Neural cell (in vitro differentiated cells): ENCODE measurements at regions not wholly inside any gene's neighbourhood (a gene's known extent, or its start where the extent isn't known, plus 50 kb on each side); places are given as distances from the start of the nearest gene placed in this dataset.

Source experiments
- EZH2 ChIP-seq: fragments of 200-600, 300-800 bp; shearing (Covaris generic), sonication (generic); IDR thresholded peaks from 2 replicates; pipeline ENCODE4 v1.6.1; 2014; ENCODE audit warnings: antibody characterized with exemption, low read length, borderline replicate concordance, mild to moderate bottlenecking; ENCODE audit not compliant: insufficient read depth, poor library complexity, severe bottlenecking
- POLR2AphosphoS5 ChIP-seq: IDR thresholded peaks from 2 replicates; pipeline ENCODE4 v1.6.1; 2012
- TF ChIP-seq, protein P1 (sequence below): IDR thresholded peaks from 2 replicates; pipeline ENCODE4 v1.6.1; 2012; ENCODE audit warnings: borderline replicate concordance

DNA sequence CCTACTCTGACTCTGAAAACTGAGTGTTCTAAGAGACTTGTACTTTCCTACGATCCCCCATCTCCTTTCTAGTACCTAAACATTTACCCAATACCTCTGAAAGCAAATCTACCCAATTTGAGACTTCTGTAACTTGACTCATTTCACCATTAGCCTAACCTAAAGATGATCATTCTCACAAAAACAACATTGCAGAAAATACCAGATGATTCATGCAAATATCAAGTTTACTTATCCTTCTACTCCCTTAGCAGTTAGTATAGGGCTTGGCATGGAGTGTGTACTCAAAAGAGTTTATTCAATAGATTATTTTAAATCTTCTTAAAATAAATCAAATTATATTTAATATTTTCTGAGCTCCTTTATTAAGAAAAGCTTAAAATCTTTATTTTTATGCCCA lies 89.6 kb downstream of the NR4A2 start:
- TF ChIP-seq, protein P1, sequence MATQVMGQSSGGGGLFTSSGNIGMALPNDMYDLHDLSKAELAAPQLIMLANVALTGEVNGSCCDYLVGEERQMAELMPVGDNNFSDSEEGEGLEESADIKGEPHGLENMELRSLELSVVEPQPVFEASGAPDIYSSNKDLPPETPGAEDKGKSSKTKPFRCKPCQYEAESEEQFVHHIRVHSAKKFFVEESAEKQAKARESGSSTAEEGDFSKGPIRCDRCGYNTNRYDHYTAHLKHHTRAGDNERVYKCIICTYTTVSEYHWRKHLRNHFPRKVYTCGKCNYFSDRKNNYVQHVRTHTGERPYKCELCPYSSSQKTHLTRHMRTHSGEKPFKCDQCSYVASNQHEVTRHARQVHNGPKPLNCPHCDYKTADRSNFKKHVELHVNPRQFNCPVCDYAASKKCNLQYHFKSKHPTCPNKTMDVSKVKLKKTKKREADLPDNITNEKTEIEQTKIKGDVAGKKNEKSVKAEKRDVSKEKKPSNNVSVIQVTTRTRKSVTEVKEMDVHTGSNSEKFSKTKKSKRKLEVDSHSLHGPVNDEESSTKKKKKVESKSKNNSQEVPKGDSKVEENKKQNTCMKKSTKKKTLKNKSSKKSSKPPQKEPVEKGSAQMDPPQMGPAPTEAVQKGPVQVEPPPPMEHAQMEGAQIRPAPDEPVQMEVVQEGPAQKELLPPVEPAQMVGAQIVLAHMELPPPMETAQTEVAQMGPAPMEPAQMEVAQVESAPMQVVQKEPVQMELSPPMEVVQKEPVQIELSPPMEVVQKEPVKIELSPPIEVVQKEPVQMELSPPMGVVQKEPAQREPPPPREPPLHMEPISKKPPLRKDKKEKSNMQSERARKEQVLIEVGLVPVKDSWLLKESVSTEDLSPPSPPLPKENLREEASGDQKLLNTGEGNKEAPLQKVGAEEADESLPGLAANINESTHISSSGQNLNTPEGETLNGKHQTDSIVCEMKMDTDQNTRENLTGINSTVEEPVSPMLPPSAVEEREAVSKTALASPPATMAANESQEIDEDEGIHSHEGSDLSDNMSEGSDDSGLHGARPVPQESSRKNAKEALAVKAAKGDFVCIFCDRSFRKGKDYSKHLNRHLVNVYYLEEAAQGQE, result no peak
- TF ChIP-seq EZH2 (no peak), POLR2AphosphoS5 (no peak)
